HepG2 (cell line): ENCODE measurements at regions not wholly inside any gene's neighbourhood (a gene's known extent, or its start where the extent isn't known, plus 50 kb on each side); places are given as distances from the start of the nearest gene placed in this dataset.

Source experiments
- CCDC6 ChIP-seq: sonication (generic); formaldehyde crosslinking; IDR thresholded peaks from 2 replicates; pipeline ENCODE4 v1.8.1; 2022; ENCODE audit warnings: mild to moderate bottlenecking, missing genetic modification reagents, moderate library complexity
- DPF2 ChIP-seq: sonication (generic); formaldehyde crosslinking; IDR thresholded peaks from 2 replicates; pipeline ENCODE4 v1.4.0; 2020; ENCODE audit warnings: mild to moderate bottlenecking, low read depth, missing genetic modification reagents, borderline replicate concordance
- ELF3 ChIP-seq: IDR thresholded peaks from 2 replicates; pipeline ENCODE4 v1.6.1; 2016; ENCODE audit warnings: missing genetic modification reagents, missing compliant biosample characterization
- FOSL2 ChIP-seq: sonication (generic); formaldehyde crosslinking; IDR thresholded peaks from 2 replicates; pipeline ENCODE4 v1.4.0; 2020; ENCODE audit warnings: missing genetic modification reagents
- GFI1 ChIP-seq: sonication (generic); formaldehyde crosslinking; IDR thresholded peaks from 2 replicates; pipeline ENCODE4 v1.5.0; 2020; ENCODE audit warnings: missing genetic modification reagents, mild to moderate bottlenecking, borderline replicate concordance
- HMGXB3 ChIP-seq: sonication (generic); formaldehyde crosslinking; IDR thresholded peaks from 2 replicates; pipeline ENCODE4 v1.4.0; 2020; ENCODE audit warnings: missing genetic modification reagents, borderline replicate concordance
- HOXA5 ChIP-seq: sonication (generic); formaldehyde crosslinking; IDR thresholded peaks from 2 replicates; pipeline ENCODE4 v1.4.0; 2020; ENCODE audit warnings: missing genetic modification reagents
- LRRFIP1 ChIP-seq: sonication (generic); formaldehyde crosslinking; conservative IDR thresholded peaks from 2 replicates; pipeline ENCODE4 v1.4.0; 2020; ENCODE audit warnings: missing genetic modification reagents
- MTA1 ChIP-seq: sonication (generic); formaldehyde crosslinking; IDR thresholded peaks from 2 replicates; pipeline ENCODE4 v1.4.0; 2020; ENCODE audit warnings: missing genetic modification reagents, mild to moderate bottlenecking, borderline replicate concordance
- MTA3 ChIP-seq: sonication (generic); formaldehyde crosslinking; IDR thresholded peaks from 2 replicates; pipeline ENCODE4 v1.4.0; 2020; ENCODE audit warnings: missing genetic modification reagents
- MXI1 ChIP-seq: IDR thresholded peaks from 3 replicates; pipeline ENCODE4 v1.6.1; 2012; ENCODE audit warnings: low read depth, low read length, inconsistent platforms, borderline replicate concordance
- NR2F6 ChIP-seq, 2 experiments: IDR thresholded peaks; 2 replicates each; pipeline ENCODE4 v1.6.1; 2016; ENCODE audit warnings: antibody characterized with exemption in 1 of 2, mild to moderate bottlenecking in 1 of 2
- RXRA ChIP-seq: sonication (generic); formaldehyde crosslinking; IDR thresholded peaks from 2 replicates; pipeline ENCODE4 v1.5.1; 2020; ENCODE audit warnings: missing genetic modification reagents
- SMARCE1 ChIP-seq: fragments of 450-650 bp; IDR thresholded peaks from 2 replicates; pipeline ENCODE4 v1.6.1; 2017; ENCODE audit warnings: borderline replicate concordance
- U2AF2 ChIP-seq: fragments of 200-400 bp; formaldehyde crosslinking; IDR thresholded peaks from 2 replicates; pipeline ENCODE4 v1.6.1; 2017; ENCODE audit warnings: low read depth, mild to moderate bottlenecking, low read length
- ZKSCAN8 ChIP-seq: IDR thresholded peaks from 2 replicates; pipeline ENCODE4 v1.6.1; 2016; ENCODE audit warnings: borderline replicate concordance, missing genetic modification reagents, missing compliant biosample characterization
- ZNF205 ChIP-seq: IDR thresholded peaks from 2 replicates; pipeline ENCODE4 v1.6.1; 2018; ENCODE audit warnings: missing biosample characterization, missing genetic modification reagents
- ZNF264 ChIP-seq: sonication (generic); formaldehyde crosslinking; IDR thresholded peaks from 2 replicates; pipeline ENCODE4 v1.4.0; 2020; ENCODE audit warnings: missing genetic modification reagents
- ZNF329 ChIP-seq: sonication (generic); formaldehyde crosslinking; IDR thresholded peaks from 2 replicates; pipeline ENCODE4 v1.9.0; 2021; ENCODE audit warnings: low read depth, mild to moderate bottlenecking, missing genetic modification reagents
- ZNF331 ChIP-seq: sonication (generic); formaldehyde crosslinking; IDR thresholded peaks from 2 replicates; pipeline ENCODE4 v1.4.0; 2020; ENCODE audit warnings: missing genetic modification reagents
- ZNF496 ChIP-seq: sonication (generic); formaldehyde crosslinking; IDR thresholded peaks from 2 replicates; pipeline ENCODE4 v1.8.1; 2023; ENCODE audit warnings: mild to moderate bottlenecking, moderate library complexity, missing genetic modification reagents; ENCODE audit not compliant: insufficient replicate concordance
- ZNF569 ChIP-seq: sonication (generic); formaldehyde crosslinking; IDR thresholded peaks from 2 replicates; pipeline ENCODE4 v1.5.0; 2020; ENCODE audit warnings: mild to moderate bottlenecking, missing genetic modification reagents, moderate library complexity, borderline replicate concordance
- ZNF691 ChIP-seq: sonication (generic); formaldehyde crosslinking; IDR thresholded peaks from 2 replicates; pipeline ENCODE4 v1.4.0; 2020; ENCODE audit warnings: missing genetic modification reagents, low read depth, mild to moderate bottlenecking, borderline replicate concordance
- ZNF713 ChIP-seq: sonication (generic); formaldehyde crosslinking; IDR thresholded peaks from 2 replicates; pipeline ENCODE4 v1.4.0; 2020; ENCODE audit warnings: mild to moderate bottlenecking, missing genetic modification reagents
- ZSCAN30 ChIP-seq: sonication (generic); formaldehyde crosslinking; IDR thresholded peaks from 2 replicates; pipeline ENCODE4 v1.5.0; 2020; ENCODE audit warnings: mild to moderate bottlenecking, missing genetic modification reagents

- TF ChIP-seq ZNF496 (CRISPR knock-in tag) (no peak), MTA1 (CRISPR knock-in tag) (no peak; the same call in 1 of the 2 replicates), SMARCE1 (no peak), ZNF205 (CRISPR knock-in tag) (peak; percentile 67; the same call in 1 of the 2 replicates), NR2F6 (IDR thresholded peaks at IDR 0.05) (peak; percentile 90), NR2F6 (CRISPR knock-in tag; IDR thresholded peaks at IDR 0.05) (peak; percentile 93), LRRFIP1 (CRISPR knock-in tag) (no peak), ZNF331 (CRISPR knock-in tag) (peak; percentile 81; the same call in 1 of the 2 replicates), GFI1 (CRISPR knock-in tag) (peak; percentile 63; the same call in 1 of the 2 replicates), ZNF713 (no peak), ZNF264 (CRISPR knock-in tag) (0 out of 2 replicates have a peak, but pooled peaks have one; percentile 49), ZNF569 (CRISPR knock-in tag) (no peak), HOXA5 (peak; percentile 91; the same call in 1 of the 2 replicates), HMGXB3 (CRISPR knock-in tag) (peak; percentile 63; the same call in 1 of the 2 replicates), ZKSCAN8 (peak; percentile 54; the same call in 1 of the 2 replicates), FOSL2 (CRISPR knock-in tag) (peak; percentile 91), CCDC6 (CRISPR knock-in tag) (no peak; the same call in 1 of the 2 replicates), ZSCAN30 (no peak), RXRA (peak; percentile 79; the same call in 1 of the 2 replicates), ZNF329 (CRISPR knock-in tag) (no peak), MTA3 (CRISPR knock-in tag) (no peak), DPF2 (CRISPR knock-in tag) (peak; percentile 90), MXI1 (peak; percentile 52; the same call in 1 of the 3 replicates), ZNF691 (CRISPR knock-in tag) (no peak), U2AF2 (no peak), ELF3 (CRISPR knock-in tag) (peak; percentile 77)
Measured at GRCh38 chr18:62460851-62461300, 61.9 kb upstream of the ZCCHC2 start (continued).
